SU-DHL-6 (cell line): ENCODE measurements at regions not wholly inside any gene's neighbourhood (a gene's known extent, or its start where the extent isn't known, plus 50 kb on each side); places are given as distances from the start of the nearest gene placed in this dataset.

Experiments
- H2AFZ ChIP-seq: fragments of 200-600 bp; sonication (generic); 2 replicates; pipeline ENCODE4 v1.6.1; 2014; ENCODE audit warnings: low read depth, mild to moderate bottlenecking, moderate library complexity, mixed read lengths, antibody characterized with exemption, low read length; ENCODE audit not compliant: severe bottlenecking
- H3F3A ChIP-seq: fragments of 200-600 bp; shearing (Covaris generic); 2 replicates; pipeline ENCODE4 v1.6.0; 2016; ENCODE audit warnings: antibody characterized with exemption, mild to moderate bottlenecking; ENCODE audit not compliant: insufficient read depth
- H3K27ac ChIP-seq: fragments of 200-600 bp; sonication (generic); 2 replicates; pipeline ENCODE4 v1.5.1; 2016; ENCODE audit warnings: low read depth, mild to moderate bottlenecking, low read length, moderate library complexity, mixed read lengths
- H3K27me3 ChIP-seq: fragments of 200-600 bp; sonication (generic), shearing (Covaris generic); 2 replicates; pipeline ENCODE4 v1.6.0; 2014; ENCODE audit warnings: mild to moderate bottlenecking, low read length
- H3K36me3 ChIP-seq: fragments of 200-600 bp; sonication (generic); 2 replicates; pipeline ENCODE4 v1.6.1; 2014; ENCODE audit warnings: mild to moderate bottlenecking, low read length, mixed read lengths
- H3K4me2 ChIP-seq: fragments of 300-600, 200-600 bp; shearing (Covaris generic), sonication (generic); 2 replicates; pipeline ENCODE4 v1.6.0; 2014; ENCODE audit warnings: low read length, low read depth, mild to moderate bottlenecking; ENCODE audit not compliant: poor library complexity, severe bottlenecking
- H3K4me3 ChIP-seq: fragments of 200-600 bp; sonication (generic); 2 replicates; pipeline ENCODE4 v1.5.1; 2014; ENCODE audit warnings: antibody characterized with exemption, low read length, mild to moderate bottlenecking, mixed read lengths; ENCODE audit not compliant: insufficient read depth, poor library complexity, severe bottlenecking
- H3K79me2 ChIP-seq: fragments of 200-600 bp; sonication (generic); 2 replicates; pipeline ENCODE4 v1.6.1; 2014; ENCODE audit warnings: mild to moderate bottlenecking, low read length, moderate library complexity; ENCODE audit not compliant: insufficient read depth
- H3K9ac ChIP-seq: fragments of 200-600 bp; sonication (generic); 2 replicates; pipeline ENCODE4 v1.7.0; 2014; ENCODE audit warnings: mild to moderate bottlenecking, low read length
- H3K9me2 ChIP-seq: fragments of 200-600 bp; sonication (generic); replicated peaks from 2 replicates; pipeline ENCODE4 v1.6.1; 2014; ENCODE audit warnings: low read length; ENCODE audit not compliant: insufficient read depth
- H3K9me3 ChIP-seq: fragments of 200-600 bp; sonication (generic); 2 replicates; pipeline ENCODE4 v1.6.1; 2014; ENCODE audit warnings: low read length, mixed read lengths; ENCODE audit not compliant: insufficient read depth
- H4K20me1 ChIP-seq: fragments of 200-600 bp; sonication (generic); 2 replicates; pipeline ENCODE4 v1.6.1; 2014; ENCODE audit warnings: low read depth, mild to moderate bottlenecking, antibody characterized with exemption, low read length, moderate library complexity, mixed read lengths
- EZH2phosphoT487 ChIP-seq: fragments of 200-600 bp; sonication (generic), shearing (Covaris generic); conservative IDR thresholded peaks from 2 replicates; pipeline ENCODE4 v1.6.1; 2018; ENCODE audit warnings: mild to moderate bottlenecking, antibody characterized with exemption, low read length, moderate library complexity, mixed read lengths
- TF ChIP-seq, protein P1 (sequence below): fragments of 200-600 bp; sonication (generic); IDR thresholded peaks from one replicate; pipeline ENCODE4 v1.5.1; 2017; ENCODE audit warnings: antibody characterized with exemption, mild to moderate bottlenecking, low read length, moderate library complexity; ENCODE audit not compliant: insufficient read depth, poor library complexity, severe bottlenecking

DNA sequence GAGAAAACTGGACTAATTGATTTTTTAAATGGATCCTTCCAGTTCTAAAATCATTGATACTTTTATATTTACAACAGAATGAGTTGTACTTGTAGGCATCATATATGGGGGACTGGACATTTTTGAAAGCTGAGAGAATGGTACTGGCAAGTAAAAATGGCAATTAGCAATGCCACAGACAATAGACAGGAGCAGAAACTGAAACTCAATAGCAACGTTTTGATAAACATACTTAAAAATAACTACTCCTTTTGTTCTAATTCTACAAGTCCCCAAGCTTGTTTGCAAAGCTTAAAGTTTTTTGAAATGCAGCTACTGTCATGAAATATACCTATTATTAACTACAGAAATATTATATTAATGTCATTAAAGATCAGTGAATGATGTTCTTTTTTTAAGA lies 52.8 kb upstream of the FBXL7 start:
- H3K9ac ChIP-seq = no peak overlapping the region
- no peaks in the 10 kb centered on the region for H3K9me3 ChIP-seq
- no peak overlapping the region for H3K27ac ChIP-seq
- no peak overlapping the region for H3K4me3 ChIP-seq
- no peaks in the 10 kb centered on the region for H3K79me2 ChIP-seq
- no peaks in the 10 kb centered on the region for H3K36me3 ChIP-seq
- TF ChIP-seq, protein P1, sequence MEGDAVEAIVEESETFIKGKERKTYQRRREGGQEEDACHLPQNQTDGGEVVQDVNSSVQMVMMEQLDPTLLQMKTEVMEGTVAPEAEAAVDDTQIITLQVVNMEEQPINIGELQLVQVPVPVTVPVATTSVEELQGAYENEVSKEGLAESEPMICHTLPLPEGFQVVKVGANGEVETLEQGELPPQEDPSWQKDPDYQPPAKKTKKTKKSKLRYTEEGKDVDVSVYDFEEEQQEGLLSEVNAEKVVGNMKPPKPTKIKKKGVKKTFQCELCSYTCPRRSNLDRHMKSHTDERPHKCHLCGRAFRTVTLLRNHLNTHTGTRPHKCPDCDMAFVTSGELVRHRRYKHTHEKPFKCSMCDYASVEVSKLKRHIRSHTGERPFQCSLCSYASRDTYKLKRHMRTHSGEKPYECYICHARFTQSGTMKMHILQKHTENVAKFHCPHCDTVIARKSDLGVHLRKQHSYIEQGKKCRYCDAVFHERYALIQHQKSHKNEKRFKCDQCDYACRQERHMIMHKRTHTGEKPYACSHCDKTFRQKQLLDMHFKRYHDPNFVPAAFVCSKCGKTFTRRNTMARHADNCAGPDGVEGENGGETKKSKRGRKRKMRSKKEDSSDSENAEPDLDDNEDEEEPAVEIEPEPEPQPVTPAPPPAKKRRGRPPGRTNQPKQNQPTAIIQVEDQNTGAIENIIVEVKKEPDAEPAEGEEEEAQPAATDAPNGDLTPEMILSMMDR = no peak
- TF ChIP-seq EZH2phosphoT487 = no peak
- no peak overlapping the region for H3K4me2 ChIP-seq
- no peak overlapping the region for H2AFZ ChIP-seq
- H3F3A ChIP-seq = no peaks in the 10 kb centered on the region
- H4K20me1 ChIP-seq = no peaks in the 10 kb centered on the region
- H3K9me2 ChIP-seq = no peaks in the 10 kb centered on the region
- H3K27me3 ChIP-seq = no peaks in the 10 kb centered on the region

DNA sequence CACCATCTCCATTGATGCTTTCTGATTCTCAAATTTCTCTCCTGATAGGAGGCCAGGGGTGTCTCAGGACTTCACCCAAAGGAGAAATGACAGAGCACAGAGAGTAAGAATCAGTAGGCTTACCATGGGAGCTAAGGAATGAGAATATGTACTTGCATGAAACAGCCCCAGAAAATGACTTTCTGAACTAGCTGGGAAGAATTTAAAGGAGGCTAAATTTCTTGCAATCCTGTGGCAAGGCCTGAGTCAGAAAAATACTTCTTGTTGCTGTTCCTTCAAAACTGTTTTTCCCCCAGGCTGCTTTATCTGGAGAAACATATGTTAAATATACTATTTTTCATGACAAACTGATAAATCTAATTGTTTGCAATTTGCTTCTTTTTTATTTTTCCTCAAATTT lies 53.4 kb upstream of the FBXL7 start:
- Histone ChIP-seq H3K9ac (no peak overlapping the region), H3K36me3 (no peaks in the 10 kb centered on the region), H3K79me2 (no peaks in the 10 kb centered on the region), H3K9me2 (no peaks in the 10 kb centered on the region), H2AFZ (no peak overlapping the region), H3K27ac (no peak overlapping the region), H3K9me3 (no peaks in the 10 kb centered on the region), H4K20me1 (no peaks in the 10 kb centered on the region), H3K27me3 (no peaks in the 10 kb centered on the region), H3F3A (no peaks in the 10 kb centered on the region), H3K4me3 (no peak overlapping the region), H3K4me2 (no peak overlapping the region)
- no peak for TF ChIP-seq EZH2phosphoT487
- TF ChIP-seq, protein P1 = no peak

DNA sequence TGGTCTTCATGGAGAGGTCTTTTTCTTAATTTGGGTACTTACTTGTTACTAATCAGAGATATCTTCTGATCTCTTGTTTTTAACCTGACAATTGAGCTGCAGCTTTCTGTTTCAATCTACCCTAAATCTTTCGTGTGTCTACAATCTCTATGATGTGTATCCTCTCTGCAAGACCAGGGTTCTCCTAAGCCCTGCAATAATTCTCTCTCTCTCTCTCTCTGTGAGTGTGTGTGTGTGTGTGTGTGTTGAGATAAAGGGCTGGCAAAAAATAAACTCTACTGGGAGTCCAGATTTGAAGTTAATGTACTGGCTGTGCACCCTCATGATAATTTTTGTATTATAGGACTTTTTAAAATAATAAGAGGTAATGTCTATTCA lies 57.8 kb upstream of the FBXL7 start:
- Histone ChIP-seq H3K9me2 (no peaks in the 10 kb centered on the region), H3F3A (no peaks in the 10 kb centered on the region), H4K20me1 (no peaks in the 10 kb centered on the region), H3K4me2 (no peak overlapping the region), H3K79me2 (no peaks in the 10 kb centered on the region), H2AFZ (no peak overlapping the region), H3K36me3 (no peaks in the 10 kb centered on the region), H3K4me3 (no peak overlapping the region), H3K9ac (no peak overlapping the region), H3K27me3 (no peaks in the 10 kb centered on the region), H3K9me3 (no peaks in the 10 kb centered on the region), H3K27ac (no peak overlapping the region)
- TF ChIP-seq EZH2phosphoT487 = no peak
- TF ChIP-seq, protein P1 = no peak
